CD4-positive, alpha-beta T cell (primary cell): ENCODE measurements at regions not wholly inside any gene's neighbourhood (a gene's known extent, or its start where the extent isn't known, plus 50 kb on each side); places are given as distances from the start of the nearest gene placed in this dataset.

Experiments
- ATAC-seq: fragments of 200-7000 bp; cut with Tn5 transposase; one replicate; pipeline ENCODE4 v1.10.0; 2022; ENCODE audit warnings: mild to moderate bottlenecking; ENCODE audit not compliant: poor library complexity
- CTCF ChIA-PET: fragments of 350-600 bp; sonication (Branson Sonifier 250); formaldehyde crosslinking; loops from one replicate; lab custom pipeline; 2021; ENCODE audit warnings: antibody characterized with exemption, inconsistent platforms; lab: Charles Lee
- POLR2A ChIA-PET: fragments of 350-600 bp; sonication (Branson Sonifier 250); formaldehyde crosslinking; loops from one replicate; lab custom pipeline; 2021; ENCODE audit warnings: antibody characterized with exemption, inconsistent platforms; lab: Charles Lee
- DNase-seq, 14 experiments: peaks; one replicate each; pipeline ENCODE4 v3.0.0-alpha.2; 2013 to 2020; ENCODE audit warnings: mixed read lengths in 2 of 14
- H3K27ac ChIP-seq, 2 donors: one replicate each; pipeline versions ENCODE4 v1.5.1 to v1.7.0; 2013; ENCODE audit warnings: low read length in 2 of 2, low read depth in 1 of 2, mild to moderate bottlenecking in 1 of 2
- H3K27me3 ChIP-seq, 2 experiments: 1 replicate in 1 of 2; 2 replicates in 1 of 2; pipeline versions ENCODE4 v1.6.1 to v1.7.0; 2013; ENCODE audit warnings: low read length in 2 of 2, control low read depth in 1 of 2, mild to moderate bottlenecking in 1 of 2, moderate library complexity in 1 of 2; ENCODE audit not compliant: insufficient read depth in 2 of 2, control insufficient read depth in 1 of 2
- H3K36me3 ChIP-seq: one replicate; pipeline ENCODE4 v1.6.1; 2013; ENCODE audit warnings: low read length, control low read depth; ENCODE audit not compliant: insufficient read depth
- H3K4me1 ChIP-seq: one replicate; pipeline ENCODE4 v1.6.1; 2013; ENCODE audit warnings: low read length, control low read depth; ENCODE audit not compliant: insufficient read depth
- H3K4me3 ChIP-seq: one replicate; pipeline ENCODE4 v1.5.1; 2013; ENCODE audit warnings: mild to moderate bottlenecking, low read length, moderate library complexity
- H3K9me3 ChIP-seq, 2 experiments: 1 replicate in 1 of 2; 2 replicates in 1 of 2; pipeline versions ENCODE4 v1.6.1 to v1.7.0; 2013; ENCODE audit warnings: low read length in 2 of 2, mild to moderate bottlenecking in 2 of 2, control low read depth in 1 of 2, moderate library complexity in 1 of 2; ENCODE audit not compliant: control insufficient read depth in 1 of 2, insufficient read depth in 1 of 2
- H3K27ac Mint-ChIP-seq: one replicate; pipeline ENCODE4 v1.8.0; 2020; ENCODE audit warnings: mixed read lengths
- H3K27me3 Mint-ChIP-seq: one replicate; pipeline ENCODE4 v1.8.0; 2021; ENCODE audit warnings: mixed read lengths
- H3K36me3 Mint-ChIP-seq: one replicate; pipeline ENCODE4 v1.8.0; 2021; ENCODE audit warnings: low read depth, mixed read lengths
- H3K4me1 Mint-ChIP-seq: one replicate; pipeline ENCODE4 v1.8.0; 2021; ENCODE audit warnings: low read depth, mixed read lengths
- H3K4me3 Mint-ChIP-seq: one replicate; pipeline ENCODE4 v1.8.0; 2020; ENCODE audit warnings: mild to moderate bottlenecking, mixed read lengths
- H3K9me3 Mint-ChIP-seq: one replicate; pipeline ENCODE4 v1.8.0; 2020; ENCODE audit warnings: mixed read lengths
- CTCF ChIP-seq: fragments of 200-600 bp; IDR thresholded peaks from one replicate; pipeline ENCODE4 v1.8.0; 2022; ENCODE audit warnings: antibody characterized with exemption, mild to moderate bottlenecking
- intact Hi-C, 2 experiments: fragments of 100-400 bp; cut with DNase I in 1 of 2; cut with micrococcal nuclease in 1 of 2; formaldehyde crosslinking; loops; one replicate each; pipeline versions ENCODE4 v1.15.1 to v1.9.0; 2023 to 2025; cut with DNase I, micrococcal nuclease

- Mint-ChIP-seq H3K27ac (no peak overlapping the region), H3K4me1 (no peaks in the 10 kb centered on the region), H3K27me3 (peaks cover 29% of the 10 kb centered on the region), H3K4me3 (no peak overlapping the region), H3K9me3 (no peaks in the 10 kb centered on the region), H3K36me3 (no peaks in the 10 kb centered on the region)
- Histone ChIP-seq H3K27me3 (peaks cover 5% of the 10 kb centered on the region in 2 experiments), H3K4me1 (no peaks in the 10 kb centered on the region), H3K27ac (no peak overlapping the region), H3K4me3 (no peak overlapping the region), H3K36me3 (no peaks in the 10 kb centered on the region), H3K9me3 (no peaks in the 10 kb centered on the region)
- ChIA-PET POLR2A (no interaction called here), CTCF (no interaction called here)
- DNase-seq (no peak), ATAC-seq (no peak)
- intact Hi-C loops = no loop called here
- TF ChIP-seq CTCF = no peak
These were observed 192.3 kb downstream of the ZNF326 start for GRCh38 chr1:90187323-90187585.

- no peaks in the 10 kb centered on the region for H3K36me3 ChIP-seq
- H3K27ac ChIP-seq = no peak overlapping the region
- ChIA-PET POLR2A (no interaction called here), CTCF (no interaction called here)
- H3K4me3 ChIP-seq = no peak overlapping the region
- intact Hi-C loops = no loop called here
- no peak overlapping the region for H3K4me3 Mint-ChIP-seq
- H3K9me3 Mint-ChIP-seq = no peaks in the 10 kb centered on the region
- ATAC-seq = no peak
- no peak overlapping the region for H3K27ac Mint-ChIP-seq
- no peak for DNase-seq
- peaks cover 23% of the 10 kb centered on the region for H3K27me3 Mint-ChIP-seq
- no peaks in the 10 kb centered on the region for H3K36me3 Mint-ChIP-seq
- TF ChIP-seq CTCF = no peak
- peaks cover 5% of the 10 kb centered on the region in 2 experiments for H3K27me3 ChIP-seq
- H3K4me1 Mint-ChIP-seq = no peaks in the 10 kb centered on the region
- H3K9me3 ChIP-seq = no peaks in the 10 kb centered on the region
- H3K4me1 ChIP-seq = no peaks in the 10 kb centered on the region
These were observed 191.8 kb downstream of the ZNF326 start for GRCh38 chr1:90186506-90187322.

- H3K4me3 Mint-ChIP-seq = no peak overlapping the region
- H3K27me3 ChIP-seq = no peaks in the 10 kb centered on the region
- no peaks in the 10 kb centered on the region for H3K36me3 Mint-ChIP-seq
- ATAC-seq (no peak), DNase-seq (no peak)
- H3K4me1 ChIP-seq = no peaks in the 10 kb centered on the region
- no peak overlapping the region for H3K4me3 ChIP-seq
- no peaks in the 10 kb centered on the region for H3K27me3 Mint-ChIP-seq
- H3K4me1 Mint-ChIP-seq = no peaks in the 10 kb centered on the region
- intact Hi-C loops = no loop called here
- H3K9me3 ChIP-seq = no peaks in the 10 kb centered on the region
- H3K36me3 ChIP-seq = no peaks in the 10 kb centered on the region
- ChIA-PET POLR2A (no interaction called here), CTCF (no interaction called here)
- no peak overlapping the region for H3K27ac ChIP-seq
- no peak for TF ChIP-seq CTCF
- no peak overlapping the region for H3K27ac Mint-ChIP-seq
- H3K9me3 Mint-ChIP-seq = no peaks in the 10 kb centered on the region
These were observed 181.6 kb downstream of the ZNF326 start for GRCh38 chr1:90176530-90176929.
